ENCODE measurements at regions not wholly inside any gene's neighbourhood (a gene's known extent, or its start where the extent isn't known, plus 50 kb on each side); places are given as distances from the start of the nearest gene placed in this dataset.
"Not testable (repeated sequence)": the region's sequence is repeated elsewhere in the genome, so short reads cannot be mapped to it uniquely, and the experiment has no call there.

DNA sequence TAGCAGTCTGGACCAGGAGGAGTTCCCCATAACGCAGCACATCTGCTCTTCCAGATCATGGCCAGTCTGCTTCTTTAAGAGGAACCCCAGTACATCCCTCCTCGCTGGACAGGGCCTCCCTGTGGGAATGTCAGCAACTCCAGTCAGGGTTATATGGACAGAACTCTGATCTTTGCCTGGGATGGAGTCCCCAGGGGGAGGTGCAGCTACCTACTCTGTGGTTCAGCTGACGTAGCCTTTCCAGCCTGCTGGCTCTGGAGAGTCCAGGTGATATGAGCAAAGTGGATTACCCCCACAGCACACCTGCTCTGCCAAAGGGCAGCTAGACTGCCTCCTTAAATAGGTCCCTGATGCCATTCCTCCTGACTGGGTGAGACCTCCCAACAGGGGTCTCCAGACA, 417.1 kb upstream of the EPHA3 start:
- no peak for DNase-seq (ENCODE audit: low read depth)

DNA sequence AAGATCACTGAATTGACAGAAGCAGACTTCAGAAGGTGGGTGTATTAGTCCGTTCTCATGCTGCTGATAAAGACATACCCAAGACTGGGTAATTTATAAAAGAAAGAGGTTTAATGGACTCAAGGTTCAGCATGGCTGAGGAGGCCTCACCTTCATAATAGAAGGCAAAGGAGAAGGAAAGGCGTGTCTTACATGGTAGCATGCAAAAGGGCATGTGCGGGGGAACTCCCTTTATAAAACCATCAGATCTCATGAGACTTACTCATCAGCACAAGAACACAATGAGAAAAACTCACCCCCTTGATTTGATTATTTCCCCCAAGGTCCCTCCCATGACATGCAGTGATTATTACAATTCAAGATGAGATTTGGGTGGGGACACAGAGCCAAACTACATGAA, 416.3 kb upstream of the EPHA3 start:
- DNase-seq (ENCODE audit: low read depth): no peak

DNA sequence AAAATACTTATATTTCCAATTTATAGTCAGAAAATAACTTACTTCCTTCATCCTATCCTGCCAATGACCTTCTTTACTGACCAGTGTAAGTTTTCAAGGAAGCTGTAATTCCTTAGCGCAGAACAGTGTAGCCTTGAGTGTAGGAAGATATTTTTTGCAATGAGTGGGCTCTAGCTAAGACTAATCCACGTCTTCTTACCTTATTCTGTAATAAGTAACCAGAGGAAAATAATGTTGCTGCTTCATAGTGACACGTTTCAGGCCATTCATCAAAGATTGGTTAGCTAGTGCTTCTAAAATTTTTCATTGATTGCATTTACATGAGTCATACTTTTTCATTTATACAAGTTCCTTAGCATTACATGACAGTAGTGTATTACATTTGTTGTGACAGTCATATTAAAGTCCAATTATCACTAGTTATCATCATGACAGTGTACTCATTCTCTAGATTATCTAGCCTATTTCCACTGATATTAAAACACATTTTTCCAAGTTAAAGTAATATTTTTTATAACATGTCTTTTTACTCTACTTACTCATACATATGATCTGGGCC, 403.8 kb upstream of the EPHA3 start:
- no peak for DNase-seq (ENCODE audit: low read depth)

DNA sequence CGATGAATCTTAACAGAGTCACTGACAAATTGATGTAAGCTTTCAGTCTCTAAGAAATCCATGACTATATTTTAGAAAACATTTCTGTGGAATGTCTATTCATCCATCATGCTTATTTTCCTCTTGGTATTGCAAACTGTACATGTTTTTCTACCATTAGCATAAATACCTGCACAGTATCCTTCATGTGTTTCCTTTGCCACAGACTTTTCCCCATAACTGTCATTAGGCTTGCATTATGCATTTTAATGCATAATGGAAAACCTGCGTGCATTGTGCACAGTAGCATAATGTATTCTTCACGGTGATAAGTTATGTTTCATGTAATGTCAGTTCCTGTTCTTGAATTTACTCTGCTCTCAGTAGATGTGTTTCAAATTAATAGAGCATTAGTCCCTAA, 403.1 kb upstream of the EPHA3 start:
- DNase-seq (ENCODE audit: low read depth): no peak

DNA sequence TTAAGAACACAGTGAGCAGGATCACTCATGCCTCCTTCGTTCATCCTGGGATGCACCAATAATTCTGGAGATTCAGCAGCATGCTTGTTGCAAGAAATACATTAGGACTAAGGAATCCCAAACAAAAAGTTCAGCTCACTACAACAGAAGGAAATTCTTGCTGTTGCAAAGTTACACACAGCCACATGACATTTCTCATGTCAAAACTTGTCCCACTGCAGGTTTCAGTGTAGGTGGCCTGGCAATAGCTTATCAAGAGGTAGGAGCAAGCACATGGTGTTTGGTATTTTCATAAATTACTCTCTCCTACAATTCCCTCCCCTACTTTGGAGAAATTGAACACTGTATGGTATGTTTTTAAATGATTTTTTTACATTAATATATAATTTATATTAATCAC, 399.6 kb upstream of the EPHA3 start:
- no peak for DNase-seq (ENCODE audit: low read depth)

DNA sequence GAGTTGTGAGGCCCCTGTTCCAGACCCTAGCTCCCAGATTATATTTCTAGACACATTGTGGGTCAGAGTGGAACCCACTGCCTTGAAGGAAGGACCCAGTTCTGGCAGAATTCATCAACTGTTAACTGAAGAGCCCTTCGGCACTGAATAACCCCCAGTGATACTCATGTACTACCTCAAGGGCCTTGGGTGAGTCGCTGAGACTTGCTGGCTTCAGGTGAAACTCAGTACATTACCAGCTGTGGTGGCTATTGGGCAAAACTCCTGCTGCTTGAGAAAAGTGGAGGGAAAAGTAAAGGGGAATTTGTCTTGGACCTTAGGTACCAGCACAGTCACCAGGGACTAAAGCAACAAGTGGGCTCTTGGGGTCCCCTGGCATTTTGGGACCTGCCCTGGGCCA, 394.9 kb upstream of the EPHA3 start:
- no peak for DNase-seq (ENCODE audit: low read depth)

DNA sequence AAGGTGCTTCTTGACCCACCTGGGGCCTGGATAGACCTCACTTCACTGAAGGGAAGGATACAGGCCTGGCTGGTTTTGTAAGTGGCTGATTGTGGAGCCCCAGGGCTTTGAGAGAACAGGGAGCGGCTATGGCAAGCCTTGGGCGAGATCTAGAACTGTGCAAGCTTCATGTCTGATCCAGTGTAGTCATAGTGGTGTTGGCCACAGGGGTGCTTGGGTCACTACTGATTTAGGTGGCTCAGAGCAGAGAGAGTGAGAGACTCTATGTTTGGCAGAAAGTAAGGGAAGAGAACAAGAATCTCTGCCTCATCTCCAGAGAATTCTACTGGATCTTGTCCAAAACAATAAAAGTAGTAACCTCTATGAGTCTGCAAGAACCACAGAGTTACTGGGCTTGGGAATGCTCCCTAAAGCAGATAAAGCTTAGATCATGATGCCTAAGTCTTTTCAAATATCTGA, 394.2 kb upstream of the EPHA3 start:
- DNase-seq (ENCODE audit: low read depth): peak; percentile 90

DNA sequence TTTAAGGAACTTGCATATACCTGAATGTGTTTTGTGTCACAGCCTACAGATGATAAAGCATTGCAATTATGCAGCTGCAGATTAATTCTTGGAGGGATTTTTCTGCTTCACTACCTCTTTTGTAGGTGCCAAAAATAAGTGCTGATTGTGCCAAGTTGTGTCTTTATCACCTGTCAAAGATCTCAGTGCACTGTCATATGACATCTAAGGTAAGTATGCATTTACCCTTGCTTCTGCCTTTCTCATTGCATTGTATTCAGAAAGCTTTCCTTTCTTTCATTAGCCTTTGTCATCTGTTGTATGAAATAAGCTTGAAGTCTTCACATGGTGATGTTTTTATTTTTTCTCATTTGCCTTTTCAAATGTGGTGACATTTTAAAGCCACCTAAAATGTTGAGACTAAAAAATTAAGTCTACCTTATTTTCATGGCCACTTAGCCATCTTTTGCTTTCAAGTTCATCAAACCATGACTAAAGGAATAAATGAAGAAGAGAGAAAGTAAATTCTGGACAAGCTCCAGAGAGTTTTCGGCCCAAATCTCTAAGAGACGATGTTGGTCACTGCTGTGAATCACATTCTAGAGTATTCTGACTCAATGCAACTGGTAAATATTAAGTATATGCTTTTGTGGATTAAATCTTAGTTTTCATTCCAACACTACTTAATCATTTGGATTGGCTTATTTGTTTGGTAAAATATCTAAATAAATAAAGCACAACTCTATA, 381.8 kb upstream of the EPHA3 start:
- no peak for DNase-seq (ENCODE audit: low read depth)

DNA sequence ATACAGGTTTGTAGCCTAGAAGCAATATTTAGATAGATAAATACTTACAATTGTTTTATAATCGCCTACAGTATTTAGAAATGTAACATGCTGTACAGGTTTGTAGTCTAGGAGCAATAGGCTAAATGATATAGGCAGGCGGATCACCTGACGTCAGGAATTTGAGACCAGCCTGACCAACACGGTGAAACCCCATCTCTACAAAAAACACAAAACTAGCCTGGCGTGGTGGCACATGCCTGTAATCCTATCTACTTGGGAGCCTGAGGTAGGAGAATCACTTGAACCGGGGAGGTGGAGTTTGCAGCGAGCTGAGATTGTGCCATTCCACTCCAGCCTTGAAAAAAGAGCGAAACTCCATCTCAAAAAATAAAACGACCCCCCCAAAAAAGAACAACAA, 375.2 kb upstream of the EPHA3 start:
- DNase-seq (ENCODE audit: low read depth): no peak

DNA sequence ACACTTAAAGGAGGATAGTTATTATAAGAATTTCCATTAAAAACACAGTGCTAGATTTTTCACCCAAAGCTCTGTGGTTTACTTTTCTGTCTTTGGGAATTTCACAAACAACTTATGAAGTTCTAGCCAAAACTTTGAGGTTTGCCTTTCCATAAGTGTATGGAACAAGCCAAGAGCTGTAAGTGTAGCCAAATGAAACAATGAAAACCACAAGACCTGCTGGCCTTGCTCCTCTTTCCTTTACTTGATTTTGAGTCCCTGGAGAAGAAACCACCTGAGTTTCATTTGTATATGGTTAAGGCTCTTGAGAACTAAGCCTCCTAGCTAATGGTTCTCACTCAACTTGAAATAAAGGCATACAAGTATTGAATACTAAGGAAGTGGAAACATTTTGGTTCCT, 365.3 kb upstream of the EPHA3 start:
- DNase-seq (ENCODE audit: low read depth): no peak

DNA sequence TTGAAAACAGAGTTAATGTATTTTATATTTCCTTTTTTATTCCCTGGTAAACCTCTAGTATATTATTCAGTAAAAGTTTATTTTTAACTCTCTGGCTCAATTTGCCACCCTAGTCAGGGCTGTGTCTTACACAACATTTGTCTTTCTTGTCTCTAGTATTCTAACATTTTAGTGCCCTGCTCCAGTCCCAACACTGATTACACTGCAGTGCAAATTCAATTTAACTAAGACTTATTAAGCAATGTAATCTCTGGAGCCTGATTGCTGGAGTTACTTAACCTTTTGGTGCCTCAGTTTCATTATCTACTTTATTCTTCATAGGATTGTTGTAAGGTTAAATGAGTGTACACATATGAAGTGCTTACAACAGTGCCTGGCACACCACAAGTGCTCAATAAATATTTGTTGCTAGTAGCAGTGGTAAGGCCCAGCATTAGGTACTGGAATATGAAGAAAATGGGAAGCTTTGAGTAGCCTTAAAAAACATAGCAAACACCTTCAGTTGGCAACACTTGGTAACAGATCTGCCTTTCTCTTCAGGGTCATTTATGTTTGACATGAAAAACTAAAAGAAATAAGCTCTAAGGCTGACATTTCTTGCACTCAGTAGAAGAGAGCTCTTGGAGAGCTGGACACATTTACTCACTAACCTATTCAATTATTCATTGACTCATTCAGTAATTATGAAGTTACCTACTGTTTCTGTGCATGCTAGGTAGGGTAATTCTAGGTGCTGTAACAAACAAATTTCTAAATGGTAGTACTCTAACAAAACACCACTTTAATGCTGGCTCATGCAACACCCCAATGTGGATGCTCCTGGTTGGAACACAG, 364.5 kb upstream of the EPHA3 start:
- no peak for DNase-seq (ENCODE audit: low read depth)

DNA sequence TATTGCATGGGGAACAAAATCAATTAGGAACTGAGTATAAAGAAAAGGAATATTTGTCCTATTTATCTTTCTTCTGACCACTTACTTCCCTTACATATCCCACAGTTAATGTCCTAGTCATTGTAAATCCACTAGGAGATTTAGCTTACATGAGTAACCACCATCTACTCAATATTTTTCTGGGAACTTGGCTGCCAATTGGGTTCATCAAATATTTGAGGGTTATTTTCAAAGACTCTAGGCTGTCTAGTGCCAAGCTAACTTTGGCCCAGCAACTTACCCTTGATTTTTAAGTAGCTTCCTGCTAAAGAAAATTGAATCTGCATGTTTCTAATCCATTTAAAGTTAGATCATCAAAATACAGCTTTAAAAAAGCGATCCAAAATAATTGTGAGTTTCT, 362.5 kb upstream of the EPHA3 start:
- DNase-seq (ENCODE audit: low read depth): no peak

DNA sequence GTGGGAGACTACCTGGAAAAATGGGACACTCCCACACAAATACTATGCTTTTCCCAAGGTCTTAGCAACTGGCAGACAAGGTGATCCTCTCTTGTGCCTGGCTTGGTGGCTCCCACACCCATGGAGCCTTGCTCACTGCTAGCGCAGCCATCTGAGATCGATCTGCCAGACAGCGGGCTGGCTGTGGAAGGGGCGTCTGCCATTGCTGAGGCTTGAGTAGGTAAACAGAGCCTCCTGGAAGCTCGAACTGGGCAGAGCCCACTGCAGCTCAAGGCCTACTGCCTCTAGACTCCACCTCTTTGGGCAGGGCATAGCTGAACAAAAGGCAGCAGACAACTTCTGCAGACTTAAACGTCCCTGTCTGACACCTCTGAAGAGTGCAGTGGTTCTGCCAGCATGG, 360.3 kb upstream of the EPHA3 start:
- not testable (repeated sequence) for DNase-seq (ENCODE audit: low read depth)

DNA sequence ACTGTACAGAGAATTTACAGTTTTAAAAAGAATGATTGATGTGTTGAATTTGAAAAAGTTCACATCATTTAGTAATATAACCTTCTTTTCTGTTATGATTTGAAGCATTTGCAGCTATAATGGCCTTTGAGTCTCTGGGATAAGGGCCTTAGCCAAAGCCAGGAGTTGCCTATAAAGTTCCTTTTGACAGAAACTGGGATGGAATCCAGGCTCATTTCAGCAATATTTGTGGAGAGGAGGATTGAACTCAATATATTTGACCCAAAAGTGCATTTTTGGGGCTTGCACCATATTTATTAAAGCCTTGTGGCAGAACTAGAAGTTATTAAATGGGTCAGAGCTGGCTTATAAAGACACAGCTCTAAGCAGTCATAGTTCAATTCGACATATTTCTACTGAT, 348.7 kb upstream of the EPHA3 start:
- DNase-seq (ENCODE audit: low read depth): no peak

DNA sequence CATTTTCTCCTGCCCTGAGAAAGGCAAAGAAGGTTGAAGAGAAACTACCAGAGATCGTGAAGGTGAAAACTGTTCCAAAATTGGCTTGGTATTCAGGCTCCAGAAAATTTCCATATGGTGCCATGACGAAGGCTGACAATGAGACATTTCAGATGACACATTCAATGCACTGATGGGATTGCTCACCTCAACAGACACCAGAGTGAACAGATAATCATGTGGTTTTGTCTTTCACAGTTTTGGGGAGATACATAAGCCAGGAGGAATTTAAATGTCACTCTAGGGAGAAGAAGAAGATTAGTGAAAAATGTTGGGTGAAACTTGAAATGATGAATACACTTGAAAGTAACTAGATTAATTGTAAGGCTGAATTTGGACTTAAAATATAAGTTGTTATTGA, 339.7 kb upstream of the EPHA3 start:
- no peak for DNase-seq (ENCODE audit: low read depth)

DNA sequence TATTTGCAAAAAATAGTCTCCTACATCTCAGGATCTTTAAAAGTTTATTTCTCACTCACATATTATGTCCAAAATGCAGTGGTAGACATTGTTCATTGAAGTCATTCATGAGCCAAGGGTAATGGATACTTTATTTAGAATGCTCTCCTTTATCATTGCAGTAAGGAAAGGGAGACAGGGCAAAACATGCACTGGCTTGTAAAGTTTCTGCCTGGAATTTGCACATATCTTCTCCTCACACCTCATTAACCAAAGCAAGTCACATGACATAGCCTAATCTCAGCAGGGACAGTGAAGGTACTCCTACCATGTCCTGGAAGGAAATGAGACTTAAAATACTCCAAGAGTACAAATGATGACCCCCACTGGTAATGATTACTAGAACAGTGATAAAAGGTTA, 333.7 kb upstream of the EPHA3 start:
- DNase-seq (ENCODE audit: low read depth): no peak

DNA sequence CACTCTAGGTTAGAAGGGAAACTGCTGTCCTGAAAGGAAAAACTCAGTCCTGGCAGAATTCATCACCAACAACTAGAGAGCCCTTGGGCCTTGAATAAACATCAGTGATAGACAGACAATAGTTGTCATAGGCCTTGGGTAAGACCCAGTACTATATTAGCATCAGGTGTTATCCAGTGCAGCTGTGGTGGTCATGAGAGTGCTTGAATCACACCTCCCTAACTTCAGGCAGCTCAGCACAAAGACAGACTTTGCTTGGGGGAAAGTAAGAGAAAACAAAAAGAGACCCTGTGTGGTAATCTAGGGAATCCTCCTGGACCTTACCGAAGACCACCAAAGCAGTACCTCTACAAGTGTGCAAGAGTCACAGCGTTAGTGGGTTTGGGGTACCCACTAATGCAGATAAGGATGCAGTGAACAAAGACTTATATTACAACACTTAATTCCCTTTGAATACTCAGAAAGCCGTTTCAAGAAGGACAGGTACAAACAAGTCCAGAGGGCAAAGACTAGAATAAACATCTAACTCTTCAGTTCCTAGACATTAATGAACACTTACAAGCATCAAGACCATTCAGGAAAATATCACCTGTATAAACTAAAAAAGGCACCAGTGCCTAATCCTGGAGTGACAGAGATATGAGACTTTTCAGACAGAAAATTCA, 332.3 kb upstream of the EPHA3 start:
- DNase-seq (ENCODE audit: low read depth): no peak

DNA sequence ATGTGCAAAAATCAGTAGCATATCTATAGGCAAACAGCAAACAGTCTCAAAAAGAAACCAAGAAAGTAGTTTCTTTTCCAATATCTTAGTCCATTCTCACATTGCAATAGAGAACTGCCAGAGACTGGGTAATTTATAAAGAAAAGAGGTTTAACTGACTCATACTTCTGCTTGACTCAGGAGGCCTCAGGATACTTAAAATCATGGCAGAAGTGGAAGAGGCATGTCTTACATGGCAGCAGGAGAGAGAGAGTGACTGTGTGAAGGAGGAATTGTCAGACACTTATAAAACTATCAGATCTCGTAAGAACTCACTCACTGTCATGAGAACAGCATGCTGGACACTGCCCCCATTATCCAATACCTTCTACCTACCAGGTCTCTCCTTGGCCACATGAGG, 327.9 kb upstream of the EPHA3 start:
- no peak for DNase-seq (ENCODE audit: low read depth)

DNA sequence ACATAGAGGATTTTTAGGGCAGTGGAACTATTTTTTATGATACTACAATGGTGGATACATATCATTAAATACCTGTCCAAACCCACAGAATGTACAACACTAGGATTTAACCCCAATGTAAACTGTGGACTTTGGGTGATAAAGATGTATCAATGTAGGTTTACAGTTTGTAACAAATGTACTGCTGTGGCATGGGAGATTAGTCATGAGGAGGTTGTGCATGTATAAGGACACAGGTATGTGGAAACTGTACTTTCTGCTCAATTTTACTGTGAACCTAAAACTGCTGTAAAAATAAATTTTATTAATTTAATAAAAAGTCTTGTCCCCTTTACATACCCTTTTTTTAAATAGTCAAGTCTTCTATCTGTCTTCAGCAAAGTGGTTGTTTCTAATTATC, 322.5 kb upstream of the EPHA3 start:
- no peak for DNase-seq (ENCODE audit: low read depth)

DNA sequence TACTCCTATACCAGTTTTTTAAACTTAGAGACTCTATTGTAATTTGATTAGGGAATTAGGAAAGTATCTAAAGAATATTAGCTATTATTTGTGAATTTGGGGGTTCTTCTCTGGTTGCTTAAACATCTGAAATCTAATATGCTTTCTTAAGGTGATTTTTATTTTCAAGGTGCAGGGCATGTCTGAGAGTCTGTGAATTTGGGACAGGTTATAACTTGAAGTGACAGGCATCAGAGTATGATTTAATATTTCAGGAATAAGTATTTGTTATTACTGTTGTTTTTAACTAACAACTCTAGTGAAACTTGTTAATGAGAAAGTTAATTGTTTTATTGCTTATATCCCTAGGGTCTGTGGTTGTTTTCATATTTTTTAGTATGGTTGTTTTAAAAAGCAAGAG, 321.6 kb upstream of the EPHA3 start:
- no peak for DNase-seq (ENCODE audit: low read depth)

DNA sequence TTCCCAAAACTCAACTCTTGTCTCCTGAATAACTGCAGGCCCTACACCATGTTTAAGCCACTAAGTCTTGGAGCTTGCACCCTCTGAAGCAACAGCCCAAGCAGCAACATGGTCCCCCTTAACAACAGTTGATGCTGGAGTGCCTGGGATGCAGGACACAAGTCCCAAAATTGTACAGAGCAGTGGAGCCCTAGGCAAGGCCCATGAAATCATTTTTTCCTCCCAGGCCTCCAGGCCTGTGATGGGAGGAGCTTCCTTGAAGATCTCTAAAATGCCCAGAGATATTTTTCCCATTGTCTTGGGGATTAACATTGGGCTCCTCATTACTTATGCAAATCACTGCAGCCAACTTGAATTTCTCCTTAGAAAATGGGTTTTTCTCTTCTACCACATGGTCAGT, 311.9 kb upstream of the EPHA3 start:
- DNase-seq (ENCODE audit: low read depth): no peak

DNA sequence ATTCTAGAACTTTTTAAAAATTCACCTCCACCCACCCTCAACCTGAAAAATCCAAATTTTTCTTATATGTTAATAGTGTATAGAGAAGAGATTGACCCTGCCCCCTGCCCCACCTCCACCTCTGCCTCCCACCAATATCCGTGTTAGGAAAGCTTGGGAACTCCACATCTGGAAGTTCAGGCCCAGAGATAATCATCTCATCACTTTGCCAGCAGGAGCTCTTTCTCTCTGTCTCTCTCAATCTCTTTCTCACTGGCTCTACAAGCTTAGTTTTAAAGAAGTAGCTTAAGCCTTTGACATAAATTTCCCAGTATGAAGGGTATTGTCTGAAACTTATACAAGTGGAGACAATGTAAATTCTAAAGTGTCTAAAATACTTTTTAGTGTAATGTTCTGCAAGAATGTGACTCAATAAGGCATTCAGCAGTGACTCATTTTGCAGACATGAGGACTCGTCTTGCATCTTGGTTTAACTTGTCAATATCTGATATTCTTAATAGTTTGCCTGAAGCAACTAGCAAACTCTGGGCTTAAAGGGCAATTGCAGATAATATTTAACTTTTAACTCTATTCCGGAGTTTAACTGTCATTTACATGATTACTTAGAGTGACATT, 299.8 kb upstream of the EPHA3 start:
- peak; percentile 24 for DNase-seq (ENCODE audit: low read depth)
